ENCODE measurements at regions not wholly inside any gene's neighbourhood (a gene's known extent, or its start where the extent isn't known, plus 50 kb on each side); places are given as distances from the start of the nearest gene placed in this dataset.

- TF ChIP-seq POLR2AphosphoS5 (IDR thresholded peaks at IDR 0.05) (no peak), CTCF (IDR thresholded peaks at IDR 0.05 in 8 of 11, conservative IDR thresholded peaks at IDR 0.05 in 3 of 11) (no peak), POLR2A (IDR thresholded peaks at IDR 0.05) (no peak)
- 83 to 91% (median 84%) methylated on average over 3 of the region's 3 CpGs for WGBS, 5 donors
- intact Hi-C loops (cut with DNase I; ENCODE audit: low total_unique reads) = no loop called here
Measured at GRCh38 chr6:4345543-4345942, 210.2 kb upstream of the ECI2 start.

GRCh38 chr6:4344317-4344899 lies 209.0 kb upstream of the ECI2 start:
- TF ChIP-seq CTCF (IDR thresholded peaks at IDR 0.05 in 8 of 11, conservative IDR thresholded peaks at IDR 0.05 in 3 of 11) (no peak), POLR2A (IDR thresholded peaks at IDR 0.05) (no peak), POLR2AphosphoS5 (IDR thresholded peaks at IDR 0.05) (no peak)
- intact Hi-C loops (cut with DNase I; ENCODE audit: low total_unique reads) = no loop called here
- Histone ChIP-seq H3K27ac (no peak overlapping the region), H3K4me1 (no peaks in the 10 kb centered on the region), H3K9me3 (no peaks in the 10 kb centered on the region), H3K36me3 (no peaks in the 10 kb centered on the region), H3K4me3 (no peak overlapping the region), H3K27me3 (replicated peaks in 1 of 7) (no peaks in the 10 kb centered on the region)
- WGBS, 5 donors = 51 to 63% (median 60%) methylated on average over 10 of the region's 10 CpGs
- DNase-seq = no peak

More at GRCh38 chr6:4345543-4345942, 210.2 kb upstream of the ECI2 start:
- Histone ChIP-seq H3K9me3 (no peaks in the 10 kb centered on the region), H3K36me3 (no peaks in the 10 kb centered on the region), H3K27ac (no peak overlapping the region), H3K27me3 (replicated peaks in 1 of 7) (no peaks in the 10 kb centered on the region), H3K4me1 (peaks cover 0 to 6% (median 0%) of the 10 kb centered on the region in 6 donors), H3K4me3 (no peak overlapping the region)
- no peak for DNase-seq

- intact Hi-C loops (cut with DNase I; ENCODE audit: low total_unique reads) = no loop called here
- DNase-seq = no peak
- H3K4me1 ChIP-seq = no peaks in the 10 kb centered on the region
- no peaks in the 10 kb centered on the region for H3K9me3 ChIP-seq
- H3K27me3 ChIP-seq (replicated peaks in 1 of 7) = no peaks in the 10 kb centered on the region
- H3K27ac ChIP-seq = no peak overlapping the region
- 77 to 83% (median 81%) methylated on average over 4 of the region's 4 CpGs for WGBS, 5 donors
- TF ChIP-seq POLR2AphosphoS5 (IDR thresholded peaks at IDR 0.05) (no peak), CTCF (IDR thresholded peaks at IDR 0.05 in 8 of 11, conservative IDR thresholded peaks at IDR 0.05 in 3 of 11) (no peak), POLR2A (IDR thresholded peaks at IDR 0.05) (no peak)
- no peak overlapping the region for H3K4me3 ChIP-seq
- no peaks in the 10 kb centered on the region for H3K36me3 ChIP-seq
Measured at GRCh38 chr6:4342407-4343137, 207.2 kb upstream of the ECI2 start.

GRCh38 chr6:4341078-4341797 lies 205.9 kb upstream of the ECI2 start:
- WGBS, 5 donors = 59 to 75% (median 74%) methylated on average over 5 of the region's 5 CpGs
- H3K27me3 ChIP-seq (replicated peaks in 1 of 7) = no peaks in the 10 kb centered on the region
- peaks cover 0 to under 1% (median 0%) of the 10 kb centered on the region in 6 donors for H3K4me1 ChIP-seq
- no peaks in the 10 kb centered on the region for H3K9me3 ChIP-seq
- no peak for DNase-seq
- H3K4me3 ChIP-seq = no peak overlapping the region
- H3K36me3 ChIP-seq = no peaks in the 10 kb centered on the region
- intact Hi-C loops (cut with DNase I; ENCODE audit: low total_unique reads) = no loop called here
- no peak overlapping the region for H3K27ac ChIP-seq
- no peak for TF ChIP-seq POLR2AphosphoS5 (IDR thresholded peaks at IDR 0.05)
- no peak for TF ChIP-seq CTCF (IDR thresholded peaks at IDR 0.05 in 8 of 11, conservative IDR thresholded peaks at IDR 0.05 in 3 of 11)
- TF ChIP-seq POLR2A (IDR thresholded peaks at IDR 0.05) = no peak

All from spleen (tissue), 11 donors.